ENCODE measurements at regions not wholly inside any gene's neighbourhood (a gene's known extent, or its start where the extent isn't known, plus 50 kb on each side); places are given as distances from the start of the nearest gene placed in this dataset.

DNA sequence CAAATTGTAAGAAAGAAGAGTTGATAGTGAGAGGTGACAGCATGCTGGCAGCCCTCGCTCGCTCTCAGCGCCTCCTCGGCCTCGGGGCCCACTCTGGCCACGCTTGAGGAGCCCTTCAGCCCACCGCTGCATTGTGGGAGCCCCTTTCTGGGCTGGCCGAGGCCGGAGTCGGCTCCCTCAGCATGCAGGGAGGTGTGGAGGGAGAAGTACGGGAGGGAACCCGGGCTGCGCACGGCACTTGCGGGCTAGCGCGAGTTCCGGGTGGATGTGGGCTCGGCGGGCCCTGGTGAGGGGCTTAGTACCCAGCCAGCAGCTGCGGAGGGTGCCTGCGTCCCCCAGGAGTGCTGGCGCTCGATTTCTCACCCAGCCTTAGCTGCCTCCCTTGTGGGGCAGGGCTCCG lies 539.7 kb upstream of the CCDC179 start:
- no peaks in the 10 kb centered on the region for H3K36me3 Mint-ChIP-seq (ENCODE audit: low read depth)
- DNase-seq = no peak
- H3K27ac Mint-ChIP-seq = no peak overlapping the region
- no peaks in the 10 kb centered on the region for H3K4me1 Mint-ChIP-seq
- H3K4me3 Mint-ChIP-seq = no peak overlapping the region
- TF ChIP-seq, protein P1, sequence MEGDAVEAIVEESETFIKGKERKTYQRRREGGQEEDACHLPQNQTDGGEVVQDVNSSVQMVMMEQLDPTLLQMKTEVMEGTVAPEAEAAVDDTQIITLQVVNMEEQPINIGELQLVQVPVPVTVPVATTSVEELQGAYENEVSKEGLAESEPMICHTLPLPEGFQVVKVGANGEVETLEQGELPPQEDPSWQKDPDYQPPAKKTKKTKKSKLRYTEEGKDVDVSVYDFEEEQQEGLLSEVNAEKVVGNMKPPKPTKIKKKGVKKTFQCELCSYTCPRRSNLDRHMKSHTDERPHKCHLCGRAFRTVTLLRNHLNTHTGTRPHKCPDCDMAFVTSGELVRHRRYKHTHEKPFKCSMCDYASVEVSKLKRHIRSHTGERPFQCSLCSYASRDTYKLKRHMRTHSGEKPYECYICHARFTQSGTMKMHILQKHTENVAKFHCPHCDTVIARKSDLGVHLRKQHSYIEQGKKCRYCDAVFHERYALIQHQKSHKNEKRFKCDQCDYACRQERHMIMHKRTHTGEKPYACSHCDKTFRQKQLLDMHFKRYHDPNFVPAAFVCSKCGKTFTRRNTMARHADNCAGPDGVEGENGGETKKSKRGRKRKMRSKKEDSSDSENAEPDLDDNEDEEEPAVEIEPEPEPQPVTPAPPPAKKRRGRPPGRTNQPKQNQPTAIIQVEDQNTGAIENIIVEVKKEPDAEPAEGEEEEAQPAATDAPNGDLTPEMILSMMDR (IDR thresholded peaks at IDR 0.05) = no peak
- peaks cover 14% of the 10 kb centered on the region for H3K9me3 Mint-ChIP-seq
- H3K27me3 Mint-ChIP-seq (ENCODE audit: low read depth, poor library complexity) = no peaks in the 10 kb centered on the region

GRCh38 chr11:23403210-23404185 lies 543.2 kb upstream of the CCDC179 start:
- TF ChIP-seq, protein P1 (IDR thresholded peaks at IDR 0.05) = no peak
- DNase-seq = no peak
- no peaks in the 10 kb centered on the region for H3K27me3 Mint-ChIP-seq (ENCODE audit: low read depth, poor library complexity)
- no peak overlapping the region for H3K27ac Mint-ChIP-seq
- peaks cover 35% of the 10 kb centered on the region for H3K9me3 Mint-ChIP-seq
- no peaks in the 10 kb centered on the region for H3K4me1 Mint-ChIP-seq
- H3K4me3 Mint-ChIP-seq = no peak overlapping the region
- no peaks in the 10 kb centered on the region for H3K36me3 Mint-ChIP-seq (ENCODE audit: low read depth)

- Mint-ChIP-seq H3K27me3 (ENCODE audit: low read depth, poor library complexity) (no peaks in the 10 kb centered on the region), H3K4me3 (no peak overlapping the region), H3K4me1 (no peaks in the 10 kb centered on the region), H3K27ac (no peak overlapping the region), H3K9me3 (peaks cover 44% of the 10 kb centered on the region), H3K36me3 (ENCODE audit: low read depth) (no peaks in the 10 kb centered on the region)
- no peak for DNase-seq
- TF ChIP-seq, protein P1 (IDR thresholded peaks at IDR 0.05) = no peak
Observed at GRCh38 chr11:23404225-23405160, 544.2 kb upstream of the CCDC179 start.

- peaks cover 53% of the 10 kb centered on the region for H3K9me3 Mint-ChIP-seq
- H3K4me1 Mint-ChIP-seq = no peaks in the 10 kb centered on the region
- H3K36me3 Mint-ChIP-seq (ENCODE audit: low read depth) = no peaks in the 10 kb centered on the region
- no peaks in the 10 kb centered on the region for H3K27me3 Mint-ChIP-seq (ENCODE audit: low read depth, poor library complexity)
- TF ChIP-seq, protein P1 (IDR thresholded peaks at IDR 0.05) = no peak
- H3K27ac Mint-ChIP-seq = no peak overlapping the region
- no peak for DNase-seq
- no peak overlapping the region for H3K4me3 Mint-ChIP-seq
Observed at GRCh38 chr11:23405350-23405937, 545.2 kb upstream of the CCDC179 start.

GRCh38 chr11:23406131-23406819 lies 546.0 kb upstream of the CCDC179 start:
- Mint-ChIP-seq H3K36me3 (ENCODE audit: low read depth) (no peaks in the 10 kb centered on the region), H3K4me1 (no peaks in the 10 kb centered on the region), H3K27me3 (ENCODE audit: low read depth, poor library complexity) (no peaks in the 10 kb centered on the region), H3K27ac (no peak overlapping the region), H3K9me3 (peaks cover 62% of the 10 kb centered on the region), H3K4me3 (no peak overlapping the region)
- no peak for DNase-seq
- TF ChIP-seq, protein P1 (IDR thresholded peaks at IDR 0.05) = no peak
